CD14-positive monocyte (primary cell): ENCODE measurements at regions not wholly inside any gene's neighbourhood (a gene's known extent, or its start where the extent isn't known, plus 50 kb on each side); places are given as distances from the start of the nearest gene placed in this dataset.

Source experiments
- DNase-seq, 3 donors: peaks; one replicate each; pipeline ENCODE4 v3.0.0-alpha.2; 2011 to 2022
- H2AFZ ChIP-seq: 2 replicates; pipeline ENCODE4 v1.6.0; 2012; ENCODE audit warnings: mild to moderate bottlenecking, low read depth, low read length, inconsistent platforms; ENCODE audit not compliant: insufficient read depth, poor library complexity, severe bottlenecking
- H3K27ac ChIP-seq, 2 donors: 1 replicate in 1 of 2; 2 replicates in 1 of 2; pipeline ENCODE4 v1.5.1; 2012 to 2013; ENCODE audit warnings: low read length in 2 of 2, control low read depth in 1 of 2, inconsistent platforms in 1 of 2, low read depth in 1 of 2, mild to moderate bottlenecking in 1 of 2
- H3K27me3 ChIP-seq, 2 donors: one replicate each; pipeline versions ENCODE4 v1.6.0 to v1.6.1; 2011 to 2013; ENCODE audit warnings: low read length in 2 of 2; ENCODE audit not compliant: control insufficient read depth in 2 of 2, insufficient read depth in 2 of 2
- H3K36me3 ChIP-seq, 2 donors: replicated peaks in 1 of 2; 1 replicate in 1 of 2; 2 replicates in 1 of 2; pipeline versions ENCODE4 v1.5.1 to v1.6.1; 2012 to 2013; ENCODE audit warnings: low read length in 2 of 2, control low read depth in 1 of 2, inconsistent platforms in 1 of 2, mild to moderate bottlenecking in 1 of 2; ENCODE audit not compliant: insufficient read depth in 2 of 2, control insufficient read depth in 1 of 2
- H3K4me1 ChIP-seq, 2 donors: 1 replicate in 1 of 2; 2 replicates in 1 of 2; pipeline versions ENCODE4 v1.5.1 to v1.6.1; 2012 to 2013; ENCODE audit warnings: low read length in 2 of 2, control low read depth in 1 of 2, inconsistent platforms in 1 of 2, mild to moderate bottlenecking in 1 of 2, moderate library complexity in 1 of 2; ENCODE audit not compliant: insufficient read depth in 2 of 2, control insufficient read depth in 1 of 2
- H3K4me2 ChIP-seq: replicated peaks from 2 replicates; pipeline ENCODE3; 2012; ENCODE audit warnings: low read length, moderate library complexity, mild to moderate bottlenecking; ENCODE audit not compliant: poor library complexity, severe bottlenecking; ENCODE audit errors: extremely low read depth
- H3K4me3 ChIP-seq, 3 experiments: fragments of 200-600 bp in 1 of 3; sonication (generic) in 1 of 3; replicated peaks in 1 of 3; 1 replicate in 2 of 3; 2 replicates in 1 of 3; pipeline ENCODE4 v1.5.1; 2011 to 2013; ENCODE audit warnings: low read length in 3 of 3, mild to moderate bottlenecking in 3 of 3, control low read depth in 2 of 3, low read depth in 2 of 3, inconsistent platforms in 1 of 3, moderate library complexity in 1 of 3
- H3K79me2 ChIP-seq: 2 replicates; pipeline ENCODE4 v1.6.0; 2012; ENCODE audit warnings: mild to moderate bottlenecking, control low read depth, inconsistent platforms, low read length, moderate library complexity; ENCODE audit not compliant: insufficient read depth
- H3K9ac ChIP-seq: 2 replicates; pipeline ENCODE4 v1.6.0; 2017; ENCODE audit warnings: low read length, mild to moderate bottlenecking; ENCODE audit not compliant: insufficient read depth, poor library complexity, severe bottlenecking
- H3K9me3 ChIP-seq, 2 donors: replicated peaks in 1 of 2; 1 replicate in 1 of 2; 2 replicates in 1 of 2; pipeline versions ENCODE4 v1.5.1 to v1.6.1; 2012 to 2013; ENCODE audit warnings: low read length in 2 of 2, control low read depth in 1 of 2; ENCODE audit not compliant: control insufficient read depth in 1 of 2, insufficient read depth in 1 of 2
- H4K20me1 ChIP-seq: 2 replicates; pipeline ENCODE4 v1.6.0; 2012; ENCODE audit warnings: mild to moderate bottlenecking, low read length, control low read depth, moderate library complexity; ENCODE audit not compliant: insufficient read depth
- H3K27ac Mint-ChIP-seq, 7 donors: one replicate each; pipeline ENCODE4 v1.8.0; 2020; ENCODE audit warnings: mild to moderate bottlenecking in 7 of 7, mixed read lengths in 7 of 7, moderate library complexity in 6 of 7, inconsistent platforms in 2 of 7
- H3K27me3 Mint-ChIP-seq, 3 donors: one replicate each; pipeline ENCODE4 v1.8.0; 2021 to 2022; ENCODE audit warnings: low read depth in 3 of 3, mild to moderate bottlenecking in 3 of 3, mixed read lengths in 3 of 3, moderate library complexity in 3 of 3, inconsistent platforms in 1 of 3
- H3K36me3 Mint-ChIP-seq, 2 donors: one replicate each; pipeline ENCODE4 v1.8.0; 2020; ENCODE audit warnings: mixed read lengths in 2 of 2, inconsistent platforms in 1 of 2, mild to moderate bottlenecking in 1 of 2
- H3K4me1 Mint-ChIP-seq: one replicate; pipeline ENCODE4 v1.8.0; 2020; ENCODE audit warnings: mild to moderate bottlenecking, mixed read lengths
- H3K4me3 Mint-ChIP-seq, 2 donors: one replicate each; pipeline ENCODE4 v1.8.0; 2020; ENCODE audit warnings: mild to moderate bottlenecking in 2 of 2, mixed read lengths in 2 of 2, moderate library complexity in 1 of 2
- H3K9me3 Mint-ChIP-seq, 7 donors: one replicate each; pipeline ENCODE4 v1.8.0; 2020 to 2022; ENCODE audit warnings: mixed read lengths in 7 of 7, mild to moderate bottlenecking in 6 of 7, moderate library complexity in 6 of 7, inconsistent platforms in 2 of 7
- CTCF ChIP-seq: fragments of 200-600 bp; IDR thresholded peaks from one replicate; pipeline ENCODE4 v1.8.0; 2022; ENCODE audit warnings: antibody characterized with exemption, mild to moderate bottlenecking
- WGBS: methylation state at CpG from one replicate; pipeline ENCODE4 v1.1.5; 2013; ENCODE audit warnings: missing lambda C conversion rate; ENCODE audit not compliant: insufficient coverage; 5-methylcytosine and 5-hydroxymethylcytosine counted together
- intact Hi-C, 2 donors: fragments of 100-400 bp; cut with micrococcal nuclease; formaldehyde crosslinking; loops; one replicate each; pipeline versions ENCODE4 v1.15.0 to v1.15.1; 2023

- H3K36me3 Mint-ChIP-seq: no peaks in the 10 kb centered on the region
These were observed 227.3 kb downstream of the XPNPEP1 start for GRCh38 chr10:109695988-109696387.

GRCh38 chr10:109689785-109690184 lies 233.5 kb downstream of the XPNPEP1 start:
- Histone ChIP-seq H3K79me2 (no peaks in the 10 kb centered on the region), H3K36me3 (no peaks in the 10 kb centered on the region), H3K9ac (no peak overlapping the region), H3K4me2 (no peak overlapping the region), H3K4me1 (no peaks in the 10 kb centered on the region), H3K9me3 (peaks cover 5 to 11% of the 10 kb centered on the region in 2 donors), H3K4me3 (no peak overlapping the region), H3K27ac (no peak overlapping the region), H2AFZ (no peak overlapping the region), H4K20me1 (no peaks in the 10 kb centered on the region), H3K27me3 (no peaks in the 10 kb centered on the region)
- Mint-ChIP-seq H3K27ac (no peak overlapping the region), H3K9me3 (peaks cover 9 to 16% (median 12%) of the 10 kb centered on the region in 7 donors), H3K4me3 (no peak overlapping the region), H3K27me3 (no peaks in the 10 kb centered on the region), H3K4me1 (no peaks in the 10 kb centered on the region), H3K36me3 (no peaks in the 10 kb centered on the region)
- DNase-seq: no peak
- no peak for TF ChIP-seq CTCF
- no CpG with 5 or more reads among the region's 1 CpG for WGBS
- intact Hi-C loops: no loop called here

More at GRCh38 chr10:109695988-109696387, 227.3 kb downstream of the XPNPEP1 start:
- no peaks in the 10 kb centered on the region for H4K20me1 ChIP-seq
- no peak overlapping the region for H3K27ac ChIP-seq
- H3K9me3 Mint-ChIP-seq: peaks cover 0 to 7% (median 5%) of the 10 kb centered on the region in 7 donors
- no peak overlapping the region for H3K27ac Mint-ChIP-seq
- no peak overlapping the region for H3K4me3 ChIP-seq
- H3K36me3 ChIP-seq: no peaks in the 10 kb centered on the region
- H3K4me3 Mint-ChIP-seq: no peak overlapping the region
- peaks cover 0 to 5% of the 10 kb centered on the region in 2 donors for H3K9me3 ChIP-seq
- no peak overlapping the region for H3K4me2 ChIP-seq
- no peak overlapping the region for H2AFZ ChIP-seq
- H3K4me1 ChIP-seq: no peaks in the 10 kb centered on the region
- intact Hi-C loops: no loop called here
- H3K79me2 ChIP-seq: no peaks in the 10 kb centered on the region
- H3K27me3 Mint-ChIP-seq: no peaks in the 10 kb centered on the region
- no peak overlapping the region for H3K9ac ChIP-seq
- TF ChIP-seq CTCF: no peak
- H3K4me1 Mint-ChIP-seq: no peaks in the 10 kb centered on the region
- DNase-seq: no peak
- H3K27me3 ChIP-seq: no peaks in the 10 kb centered on the region
